ENCODE measurements at regions not wholly inside any gene's neighbourhood (a gene's known extent, or its start where the extent isn't known, plus 50 kb on each side); places are given as distances from the start of the nearest gene placed in this dataset.

- WGBS, 2 donors (ENCODE audit: low coverage in 1 of 2), result 65 to 100% methylated on average over 2 to 3 of the region's 3 CpGs
- TF ChIP-seq CTCF (IDR thresholded peaks at IDR 0.05), result no peak
Measured at GRCh38 chr11:110379261-110379660, 50.5 kb upstream of the FDX1 start.

GRCh38 chr11:110379936-110380335, 49.8 kb upstream of the FDX1 start:
- 86 to 90% methylated on average over 2 of the region's 2 CpGs for WGBS, 2 donors (ENCODE audit: low coverage in 1 of 2)
- in situ Hi-C loops (cut with MboI; ENCODE audit: low pct_ligation_motif_present in 1 of 4, low pct_unique_long_range_greater_than_20kb in 1 of 4, low sequenced_read_pairs in 3 of 4), result loop anchor here in 3 of 4 donors (10.0 kb wide), 1 partner anchor 175 kb away; no protein-coding TSS in a partner anchor
- intact Hi-C loops (cut with DNase I; ENCODE audit: low total_unique reads), result loop anchor here (5.0 kb wide), 1 partner anchor 178 kb away; no protein-coding TSS in a partner anchor
- TF ChIP-seq EP300 (IDR thresholded peaks at IDR 0.05; ENCODE audit: low read depth) (no peak), CTCF (IDR thresholded peaks at IDR 0.05) (no peak), POLR2AphosphoS5 (IDR thresholded peaks at IDR 0.05) (no peak), POLR2A (IDR thresholded peaks at IDR 0.05) (no peak)
- DNase-seq, result no peak
- no peak overlapping the region for H3K4me3 ChIP-seq
- no peak overlapping the region for H3K27ac ChIP-seq
- H3K27me3 ChIP-seq, result no peaks in the 10 kb centered on the region
- H3K4me1 ChIP-seq, result peaks cover 0 to 11% (median 9%) of the 10 kb centered on the region in 4 donors
- no peaks in the 10 kb centered on the region for H3K9me3 ChIP-seq
- H3K36me3 ChIP-seq, result no peaks in the 10 kb centered on the region

More at GRCh38 chr11:110379261-110379660, 50.5 kb upstream of the FDX1 start:
- Histone ChIP-seq H3K4me1 (peaks cover 0 to 11% (median 9%) of the 10 kb centered on the region in 4 donors), H3K27me3 (no peaks in the 10 kb centered on the region), H3K9me3 (no peaks in the 10 kb centered on the region), H3K27ac (no peak overlapping the region), H3K36me3 (no peaks in the 10 kb centered on the region), H3K4me3 (no peak overlapping the region)
- intact Hi-C loops (cut with DNase I; ENCODE audit: low total_unique reads) (loop anchor here (5.0 kb wide), 1 partner anchor 177 kb away; no protein-coding TSS in a partner anchor), in situ Hi-C loops (cut with MboI; ENCODE audit: low pct_ligation_motif_present in 1 of 4, low pct_unique_long_range_greater_than_20kb in 1 of 4, low sequenced_read_pairs in 3 of 4) (loop anchor here in 3 of 4 donors (10.0 kb wide), 1 partner anchor 174 kb away; no protein-coding TSS in a partner anchor)
- DNase-seq, result no peak
